Upper lobe of right lung (tissue), 1 donor: ENCODE measurements at regions not wholly inside any gene's neighbourhood (a gene's known extent, or its start where the extent isn't known, plus 50 kb on each side); places are given as distances from the start of the nearest gene placed in this dataset.

Experiments used
- ATAC-seq: fragments of 200-7000 bp; cut with Tn5 transposase; one replicate; pipeline ENCODE4 v1.9.1; 2020; ENCODE audit warnings: mild to moderate bottlenecking, moderate library complexity
- DNase-seq: peaks from one replicate; pipeline ENCODE4 v3.0.0-alpha.2; 2020
- H3K27ac ChIP-seq: fragments of 200-600 bp; one replicate; pipeline ENCODE4 v1.8.0; 2022
- H3K27me3 ChIP-seq: fragments of 200-600 bp; one replicate; pipeline ENCODE4 v1.8.0; 2022; ENCODE audit warnings: mild to moderate bottlenecking
- H3K36me3 ChIP-seq: fragments of 200-600 bp; one replicate; pipeline ENCODE4 v1.8.0; 2022
- H3K4me1 ChIP-seq: fragments of 200-600 bp; one replicate; pipeline ENCODE4 v1.8.0; 2022
- H3K4me3 ChIP-seq: fragments of 200-600 bp; one replicate; pipeline ENCODE4 v1.8.0; 2022; ENCODE audit warnings: mild to moderate bottlenecking
- H3K9me3 ChIP-seq: fragments of 200-600 bp; one replicate; pipeline ENCODE4 v1.8.0; 2022
- CTCF ChIP-seq: fragments of 200-600 bp; IDR thresholded peaks from one replicate; pipeline ENCODE4 v1.8.0; 2022; ENCODE audit warnings: antibody characterized with exemption
- intact Hi-C: fragments of 100-400 bp; cut with DNase I; formaldehyde crosslinking; loops from one replicate; pipeline ENCODE4 v1.11.0; 2022
- donor health status: DM: no; HTN: yes; CAD: no; lungs with severe emphysema.

GRCh38 chr6:138026342-138026741 lies 80.9 kb downstream of the PERP start:
- ATAC-seq (no peak), DNase-seq (no peak)
- Histone ChIP-seq H3K9me3 (no peaks in the 10 kb centered on the region), H3K27ac (no peak overlapping the region), H3K36me3 (no peaks in the 10 kb centered on the region), H3K27me3 (no peaks in the 10 kb centered on the region), H3K4me3 (no peak overlapping the region), H3K4me1 (no peaks in the 10 kb centered on the region)
- intact Hi-C loops = no loop called here
- no peak for TF ChIP-seq CTCF

GRCh38 chr6:138028893-138029292 lies 78.3 kb downstream of the PERP start:
- no peaks in the 10 kb centered on the region for H3K36me3 ChIP-seq
- no peak for ATAC-seq
- no peak overlapping the region for H3K4me3 ChIP-seq
- no peaks in the 10 kb centered on the region for H3K9me3 ChIP-seq
- DNase-seq = no peak
- H3K27ac ChIP-seq = no peak overlapping the region
- H3K27me3 ChIP-seq = no peaks in the 10 kb centered on the region
- no peaks in the 10 kb centered on the region for H3K4me1 ChIP-seq
- intact Hi-C loops = no loop called here
- no peak for TF ChIP-seq CTCF

- no peak overlapping the region for H3K4me3 ChIP-seq
- H3K4me1 ChIP-seq = no peaks in the 10 kb centered on the region
- no peaks in the 10 kb centered on the region for H3K9me3 ChIP-seq
- no peaks in the 10 kb centered on the region for H3K27me3 ChIP-seq
- ATAC-seq (no peak), DNase-seq (no peak)
- intact Hi-C loops = no loop called here
- no peak overlapping the region for H3K27ac ChIP-seq
- H3K36me3 ChIP-seq = no peaks in the 10 kb centered on the region
- TF ChIP-seq CTCF = no peak
These were observed 76.3 kb downstream of the PERP start for GRCh38 chr6:138030872-138031271.

- no peaks in the 10 kb centered on the region for H3K9me3 ChIP-seq
- no peak overlapping the region for H3K4me3 ChIP-seq
- no peaks in the 10 kb centered on the region for H3K27me3 ChIP-seq
- intact Hi-C loops = no loop called here
- DNase-seq (no peak), ATAC-seq (no peak)
- no peaks in the 10 kb centered on the region for H3K4me1 ChIP-seq
- TF ChIP-seq CTCF = no peak
- H3K27ac ChIP-seq = no peak overlapping the region
- no peaks in the 10 kb centered on the region for H3K36me3 ChIP-seq
These were observed 75.8 kb downstream of the PERP start for GRCh38 chr6:138031417-138031816.

- H3K36me3 ChIP-seq = no peaks in the 10 kb centered on the region
- H3K27ac ChIP-seq = no peak overlapping the region
- DNase-seq = no peak
- no peaks in the 10 kb centered on the region for H3K27me3 ChIP-seq
- H3K4me1 ChIP-seq = no peaks in the 10 kb centered on the region
- no peak for TF ChIP-seq CTCF
- intact Hi-C loops = no loop called here
- H3K4me3 ChIP-seq = no peak overlapping the region
- no peaks in the 10 kb centered on the region for H3K9me3 ChIP-seq
- ATAC-seq = no peak
These were observed 75.4 kb downstream of the PERP start for GRCh38 chr6:138031850-138032249.

- no peaks in the 10 kb centered on the region for H3K9me3 ChIP-seq
- no peaks in the 10 kb centered on the region for H3K4me1 ChIP-seq
- no peaks in the 10 kb centered on the region for H3K27me3 ChIP-seq
- H3K27ac ChIP-seq = no peak overlapping the region
- no peaks in the 10 kb centered on the region for H3K36me3 ChIP-seq
- no peak for TF ChIP-seq CTCF
- no peak for ATAC-seq
- no peak for DNase-seq
- no peak overlapping the region for H3K4me3 ChIP-seq
- intact Hi-C loops = no loop called here
These were observed 74.6 kb downstream of the PERP start for GRCh38 chr6:138032571-138032970.
